ENCODE measurements at regions not wholly inside any gene's neighbourhood (a gene's known extent, or its start where the extent isn't known, plus 50 kb on each side); places are given as distances from the start of the nearest gene placed in this dataset.
A peak's percentile ranks its signal among the peaks of the same experiment; 100 is the strongest.

GRCh38 chr11:37721485-37721884, 1123.4 kb upstream of the RAG2 start:
- H3K27me3 Mint-ChIP-seq (ENCODE audit: low read depth) = no peaks in the 10 kb centered on the region
- no peak overlapping the region for H3K4me3 Mint-ChIP-seq (ENCODE audit: unreplicated experiment)
- peaks cover 3% of the 10 kb centered on the region for H3K9me3 Mint-ChIP-seq (ENCODE audit: low read depth)
- no peak for DNase-seq (ENCODE audit: low spot score)
- TF ChIP-seq CTCF (IDR thresholded peaks at IDR 0.05) = no peak
- H3K4me1 Mint-ChIP-seq (ENCODE audit: low read depth) = peaks cover 4% of the 10 kb centered on the region
- no peak overlapping the region for H3K27ac Mint-ChIP-seq (ENCODE audit: unreplicated experiment)
- no peaks in the 10 kb centered on the region for H3K36me3 Mint-ChIP-seq (ENCODE audit: low read depth)

DNA sequence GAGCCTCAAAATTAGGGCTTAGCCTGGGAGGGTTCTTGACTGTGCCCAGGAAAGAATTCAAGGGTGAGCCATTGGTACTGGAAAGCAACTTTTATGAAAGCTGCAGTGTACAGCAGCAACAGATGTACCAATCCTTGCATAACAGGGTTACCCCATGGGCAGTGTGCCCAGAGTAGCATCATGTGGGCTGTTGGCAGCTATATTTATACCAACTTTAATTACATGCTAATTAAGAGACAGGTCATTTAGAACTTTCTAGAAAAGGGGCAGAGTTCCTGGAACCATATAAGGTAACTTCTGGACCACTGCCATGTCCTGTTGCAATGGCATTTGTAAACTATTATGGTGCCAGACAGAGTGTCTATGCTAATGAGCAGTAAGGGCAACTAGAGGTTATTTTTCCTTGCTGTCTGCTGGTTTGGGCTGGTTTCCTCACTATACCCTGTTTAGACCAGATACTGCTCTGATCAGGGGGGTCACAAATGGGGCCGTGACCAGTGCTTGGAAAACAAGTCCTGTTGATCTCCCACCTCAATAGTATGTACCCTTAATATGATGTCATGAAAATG, 1120.5 kb upstream of the RAG2 start:
- no peaks in the 10 kb centered on the region for H3K27me3 Mint-ChIP-seq (ENCODE audit: low read depth)
- DNase-seq (ENCODE audit: low spot score) = no peak
- H3K4me3 Mint-ChIP-seq (ENCODE audit: unreplicated experiment) = no peak overlapping the region

DNA sequence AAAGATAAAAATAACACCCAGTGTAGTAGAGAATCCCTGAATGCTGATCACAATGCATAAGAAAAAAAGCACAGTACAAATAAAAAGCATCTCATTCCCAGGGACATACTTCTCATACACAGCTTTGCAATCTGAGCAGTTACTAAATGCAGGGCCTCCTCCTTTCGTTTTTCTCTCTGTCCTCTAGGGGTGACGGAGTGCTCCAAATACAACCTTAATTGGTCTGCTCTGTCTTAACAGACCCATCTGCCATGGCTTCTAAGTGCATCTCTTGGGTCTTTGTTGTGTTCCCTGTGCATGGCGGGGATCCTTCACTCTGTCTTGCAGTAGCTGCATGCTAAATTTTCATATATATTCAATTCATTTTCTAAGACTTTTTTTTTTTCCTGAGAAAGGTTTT, 1114.2 kb upstream of the RAG2 start:
- H3K4me1 Mint-ChIP-seq (ENCODE audit: low read depth) = peaks cover 14% of the 10 kb centered on the region
- no peak overlapping the region for H3K4me3 Mint-ChIP-seq (ENCODE audit: unreplicated experiment)
- DNase-seq (ENCODE audit: low spot score) = no peak
- no peaks in the 10 kb centered on the region for H3K9me3 Mint-ChIP-seq (ENCODE audit: low read depth)
- no peaks in the 10 kb centered on the region for H3K27me3 Mint-ChIP-seq (ENCODE audit: low read depth)
- no peaks in the 10 kb centered on the region for H3K36me3 Mint-ChIP-seq (ENCODE audit: low read depth)
- H3K27ac Mint-ChIP-seq (ENCODE audit: unreplicated experiment) = no peak overlapping the region
- peak; percentile 49 for TF ChIP-seq CTCF (IDR thresholded peaks at IDR 0.05)

More for the DNA sequence above, 1120.5 kb upstream of the RAG2 start:
- Mint-ChIP-seq H3K4me1 (ENCODE audit: low read depth) (no peaks in the 10 kb centered on the region), H3K9me3 (ENCODE audit: low read depth) (peaks cover 3% of the 10 kb centered on the region), H3K36me3 (ENCODE audit: low read depth) (no peaks in the 10 kb centered on the region), H3K27ac (ENCODE audit: unreplicated experiment) (no peak overlapping the region)
- no peak for TF ChIP-seq CTCF (IDR thresholded peaks at IDR 0.05)

- Mint-ChIP-seq H3K27me3 (ENCODE audit: low read depth) (no peaks in the 10 kb centered on the region), H3K9me3 (ENCODE audit: low read depth) (no peaks in the 10 kb centered on the region), H3K4me3 (ENCODE audit: unreplicated experiment) (no peak overlapping the region), H3K27ac (ENCODE audit: unreplicated experiment) (peak overlapping the region; percentile 33), H3K4me1 (ENCODE audit: low read depth) (peaks cover 20% of the 10 kb centered on the region), H3K36me3 (ENCODE audit: low read depth) (no peaks in the 10 kb centered on the region)
- no peak for DNase-seq (ENCODE audit: low spot score)
- TF ChIP-seq CTCF (IDR thresholded peaks at IDR 0.05) = no peak
These were observed 1112.0 kb upstream of the RAG2 start for GRCh38 chr11:37710031-37710430.

DNA sequence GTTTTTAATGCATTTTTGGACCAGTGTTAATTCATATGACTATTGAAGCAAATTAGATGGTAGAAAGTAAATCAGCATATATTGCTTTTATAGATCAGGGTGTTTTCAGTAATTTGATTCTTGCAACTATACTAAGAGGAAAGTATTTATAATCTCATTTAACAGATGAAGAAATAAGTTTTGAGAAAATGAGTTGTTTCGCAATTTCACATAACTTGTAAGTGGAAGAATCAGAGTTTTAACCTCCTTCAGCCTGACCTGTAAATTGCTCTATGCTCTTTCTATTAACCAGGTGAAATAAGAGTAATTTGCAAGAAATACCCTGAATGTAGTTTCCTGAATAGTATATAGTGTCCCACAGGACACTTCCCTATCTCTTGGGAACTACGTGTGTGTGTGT, 1106.8 kb upstream of the RAG2 start:
- H3K36me3 Mint-ChIP-seq (ENCODE audit: low read depth) = no peaks in the 10 kb centered on the region
- no peak overlapping the region for H3K27ac Mint-ChIP-seq (ENCODE audit: unreplicated experiment)
- no peak overlapping the region for H3K4me3 Mint-ChIP-seq (ENCODE audit: unreplicated experiment)
- no peaks in the 10 kb centered on the region for H3K9me3 Mint-ChIP-seq (ENCODE audit: low read depth)
- no peak for TF ChIP-seq CTCF (IDR thresholded peaks at IDR 0.05)
- DNase-seq (ENCODE audit: low spot score) = no peak
- H3K27me3 Mint-ChIP-seq (ENCODE audit: low read depth) = no peaks in the 10 kb centered on the region
- H3K4me1 Mint-ChIP-seq (ENCODE audit: low read depth) = peaks cover 12% of the 10 kb centered on the region

Data from chondrocyte (in vitro differentiated cells).